ENCODE measurements at regions not wholly inside any gene's neighbourhood (a gene's known extent, or its start where the extent isn't known, plus 50 kb on each side); places are given as distances from the start of the nearest gene placed in this dataset.
"Not testable (repeated sequence)": the region's sequence is repeated elsewhere in the genome, so short reads cannot be mapped to it uniquely, and the experiment has no call there.

DNA sequence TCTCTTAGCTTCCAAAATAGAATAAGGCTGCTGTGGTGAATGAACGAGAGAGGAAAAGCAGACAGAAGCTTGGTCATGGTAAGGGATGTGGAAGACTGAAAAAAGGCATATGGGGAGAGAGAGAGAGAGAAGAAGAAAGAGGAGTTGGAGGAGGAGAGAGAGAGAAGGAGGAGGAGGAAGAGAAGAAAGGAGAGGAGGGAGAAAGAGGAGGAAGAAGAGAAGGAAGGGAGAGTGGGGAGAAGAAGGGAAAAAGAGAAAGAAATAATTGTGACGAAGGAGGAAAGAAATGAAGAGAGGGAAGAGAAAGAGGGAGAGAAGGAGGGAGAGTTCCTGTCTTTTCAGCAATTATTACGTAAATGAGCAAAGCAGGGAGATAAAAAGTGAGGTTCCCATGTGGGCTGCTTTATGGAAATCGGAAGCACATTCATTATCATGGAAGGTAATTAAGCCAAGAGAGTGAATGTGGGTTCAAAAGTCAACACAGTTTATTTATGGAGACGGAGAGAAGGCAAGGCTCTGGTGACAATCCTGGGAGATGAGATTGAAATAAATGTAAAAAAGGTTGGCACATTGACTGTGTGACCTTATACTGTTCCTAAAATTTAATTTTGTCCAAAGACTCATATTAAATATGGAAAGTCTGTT is 611.2 kb downstream of the KIF4B start:
- no peak for DNase-seq (ENCODE audit: low spot score)

GRCh38 chr5:155625315-155625714 is 611.8 kb downstream of the KIF4B start:
- no peak for DNase-seq (ENCODE audit: low spot score)

DNA sequence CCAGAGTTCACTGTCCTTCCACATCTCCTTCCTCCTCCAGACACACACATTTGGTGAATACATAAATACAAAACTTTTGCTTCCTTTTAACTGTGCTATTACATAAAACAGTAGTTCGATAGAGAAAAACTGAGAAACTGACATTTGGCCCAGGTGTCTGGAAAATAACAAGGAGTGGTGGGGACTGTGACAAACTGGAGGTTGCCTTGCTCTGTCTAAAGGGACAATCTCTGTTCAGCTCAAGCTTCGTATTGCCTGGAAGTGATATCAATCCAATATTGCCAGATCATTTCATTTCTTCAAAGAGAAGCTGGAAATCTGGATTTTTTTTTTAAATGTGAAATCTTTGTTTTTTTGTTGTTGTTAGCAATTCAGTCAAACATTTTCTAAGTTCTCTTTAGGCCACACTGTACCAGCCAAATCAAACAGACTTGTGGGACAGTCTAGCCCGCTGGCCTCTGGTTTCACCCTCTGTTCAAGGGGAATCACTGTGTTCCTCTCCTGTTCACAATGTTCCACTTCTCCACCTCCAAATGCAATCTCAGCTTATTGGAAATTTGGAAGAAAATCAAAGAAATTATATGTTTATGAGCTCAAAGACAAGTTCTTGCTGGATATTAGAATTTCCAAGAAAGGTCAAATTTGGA is 612.5 kb downstream of the KIF4B start:
- DNase-seq (ENCODE audit: low spot score): no peak

DNA sequence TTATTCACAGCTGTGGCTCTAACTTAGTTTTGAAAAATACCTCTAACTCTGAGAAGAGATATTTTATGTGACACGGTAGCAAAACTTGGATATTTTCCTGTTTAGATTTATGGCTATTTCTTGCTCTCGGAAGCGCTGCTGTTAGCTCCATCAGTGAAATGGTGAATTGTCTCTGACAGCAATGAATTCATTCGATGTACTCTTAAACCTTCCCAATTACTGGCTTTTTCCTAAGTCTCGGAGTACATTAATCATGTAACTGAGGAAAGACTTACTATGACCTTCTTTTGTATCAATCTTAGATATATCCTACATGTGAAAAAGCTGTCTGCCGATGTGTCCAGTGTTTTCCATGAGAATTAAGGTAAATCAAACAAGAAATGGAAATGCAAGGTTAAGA is 613.0 kb downstream of the KIF4B start:
- no peak for DNase-seq (ENCODE audit: low spot score)

GRCh38 chr5:155628346-155628745 is 614.8 kb downstream of the KIF4B start:
- DNase-seq (ENCODE audit: low spot score): no peak

DNA sequence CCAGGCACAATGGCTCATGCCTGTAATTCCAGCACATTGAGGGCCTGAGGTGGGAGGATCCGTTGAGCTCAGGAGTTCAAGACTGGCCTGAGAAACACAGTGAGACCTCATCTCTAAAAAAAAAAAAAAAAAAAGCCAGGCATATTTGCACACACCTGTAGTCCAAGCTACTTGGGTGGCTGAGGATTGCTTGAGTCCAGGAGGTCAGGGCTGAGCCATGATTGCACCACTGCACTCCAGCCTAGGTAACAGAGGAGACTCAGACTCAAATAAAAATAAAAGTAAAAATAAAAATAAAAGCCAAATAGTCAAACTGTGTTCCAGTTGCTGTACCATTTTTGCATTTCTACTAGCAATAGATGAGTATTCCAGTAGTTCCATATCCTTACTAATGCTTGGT is 616.0 kb downstream of the KIF4B start:
- DNase-seq (ENCODE audit: low spot score): no peak

GRCh38 chr5:155631116-155631515 is 617.6 kb downstream of the KIF4B start:
- no peak for DNase-seq (ENCODE audit: low spot score)

- no peak for DNase-seq (ENCODE audit: low spot score)
Measured at GRCh38 chr5:155633338-155633957, 619.9 kb downstream of the KIF4B start.

GRCh38 chr5:155649666-155650065 is 636.1 kb downstream of the KIF4B start:
- no peak for DNase-seq (ENCODE audit: low spot score)

- no peak for DNase-seq (ENCODE audit: low spot score)
Measured at GRCh38 chr5:155655569-155655968, 642.0 kb downstream of the KIF4B start.

GRCh38 chr5:155661859-155662258 is 648.3 kb downstream of the KIF4B start:
- no peak for DNase-seq (ENCODE audit: low spot score)

- DNase-seq (ENCODE audit: low spot score): no peak
Measured at GRCh38 chr5:155665361-155665760, 651.8 kb downstream of the KIF4B start.

DNA sequence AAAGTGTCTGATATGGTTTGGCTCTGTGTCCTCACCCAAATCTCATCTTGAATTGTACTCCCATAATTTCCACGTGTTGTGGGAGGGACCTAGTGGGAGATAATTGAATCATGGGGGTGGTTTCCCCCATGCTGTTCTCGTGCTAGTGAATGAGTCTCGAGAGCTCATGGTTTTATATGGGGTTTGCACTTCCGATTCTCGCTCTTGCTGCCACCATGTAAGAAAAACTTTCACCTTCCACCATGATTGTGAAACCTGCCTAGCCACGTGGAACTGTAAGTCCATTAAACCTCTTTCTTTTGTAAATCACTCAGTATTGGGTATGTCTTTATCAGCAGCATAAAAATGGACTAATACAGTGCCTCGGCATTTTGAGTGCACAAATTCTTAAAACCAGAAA is 655.0 kb upstream of the SGCD start:
- not testable (repeated sequence) for DNase-seq (ENCODE audit: low spot score)

DNA sequence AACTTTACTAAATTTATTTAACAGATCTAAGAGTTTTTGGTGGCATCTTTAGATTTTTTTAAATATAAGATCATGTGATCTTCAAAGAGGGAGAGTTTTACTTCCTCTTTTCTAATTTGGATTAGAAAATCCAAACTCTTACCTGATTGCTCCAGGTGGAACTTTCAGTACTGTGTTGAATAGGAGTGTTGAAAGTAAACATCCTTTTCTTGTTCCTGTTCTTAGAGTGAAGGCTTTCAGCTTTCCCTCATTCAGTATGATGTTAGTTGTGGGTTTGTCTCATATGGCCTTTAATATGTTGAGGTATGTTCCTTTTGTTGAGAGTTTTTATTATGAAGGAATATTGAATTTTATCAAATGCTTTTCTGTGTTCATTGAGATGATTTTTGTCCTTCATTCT is 650.0 kb upstream of the SGCD start:
- DNase-seq (ENCODE audit: low spot score): no peak

GRCh38 chr5:155678371-155678770 is 648.6 kb upstream of the SGCD start:
- no peak for DNase-seq (ENCODE audit: low spot score)

- DNase-seq (ENCODE audit: low spot score): no peak
Measured at GRCh38 chr5:155679530-155679929, 647.4 kb upstream of the SGCD start.

- DNase-seq (ENCODE audit: low spot score): no peak
Measured at GRCh38 chr5:155684417-155684816, 642.5 kb upstream of the SGCD start.

GRCh38 chr5:155686131-155686530 is 640.8 kb upstream of the SGCD start:
- DNase-seq (ENCODE audit: low spot score): no peak

- DNase-seq (ENCODE audit: low spot score): no peak
Measured at GRCh38 chr5:155689406-155689805, 637.6 kb upstream of the SGCD start.

DNA sequence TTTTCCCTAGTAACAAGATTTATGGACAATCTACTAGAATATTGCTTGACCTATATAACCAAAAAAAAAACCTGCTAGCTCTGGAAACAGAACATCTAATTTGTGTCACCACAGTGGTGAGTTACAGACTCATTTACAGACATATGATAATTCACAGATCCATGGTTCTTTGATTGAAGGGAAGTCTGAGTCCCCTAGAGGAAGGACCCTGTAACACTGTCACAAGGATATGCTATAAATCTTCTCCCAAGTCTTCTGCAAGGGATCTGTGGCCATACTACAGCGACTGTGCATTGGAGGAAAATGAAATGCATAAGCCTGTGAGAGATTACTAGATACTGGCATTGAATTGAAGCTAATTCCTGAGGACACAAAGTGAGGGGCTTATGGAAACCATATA is 630.6 kb upstream of the SGCD start:
- DNase-seq (ENCODE audit: low spot score): no peak

- DNase-seq (ENCODE audit: low spot score): no peak
Measured at GRCh38 chr5:155697236-155697635, 629.7 kb upstream of the SGCD start.

DNA sequence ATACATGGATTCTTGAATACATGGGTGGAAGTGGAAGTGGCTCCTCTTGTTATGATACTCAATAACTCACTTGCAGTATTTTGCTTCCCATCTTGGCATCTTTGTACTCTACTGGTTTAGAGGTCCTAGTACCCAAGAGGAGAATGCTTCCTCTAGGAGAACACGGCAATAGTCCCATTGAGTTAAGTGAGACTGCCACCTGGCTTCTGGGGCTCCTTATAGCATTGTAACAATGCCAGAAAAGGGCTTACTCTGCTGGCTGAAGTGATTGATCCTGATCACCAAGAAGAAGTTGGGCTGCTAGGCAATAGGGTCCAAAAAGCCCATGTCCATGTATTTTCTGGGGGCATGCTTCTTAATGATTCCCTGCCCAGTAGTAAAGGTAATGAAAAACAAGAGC is 627.6 kb upstream of the SGCD start:
- DNase-seq (ENCODE audit: low spot score): no peak

- DNase-seq (ENCODE audit: low spot score): no peak
Measured at GRCh38 chr5:155700333-155700732, 626.6 kb upstream of the SGCD start.

- DNase-seq (ENCODE audit: low spot score): no peak
Measured at GRCh38 chr5:155711882-155712281, 615.1 kb upstream of the SGCD start.
